Stimulated activated naive CD8-positive, alpha-beta T cell treated with anti-CD3 and anti-CD28 coated beads, Interleukin-15, Interleukin-2, amounts not matched to agents 100 ng/mL and 50 ng/mL, for 24 hours (primary cell): ENCODE measurements at regions not wholly inside any gene's neighbourhood (a gene's known extent, or its start where the extent isn't known, plus 50 kb on each side); places are given as distances from the start of the nearest gene placed in this dataset.
"Not testable (repeated sequence)": the region's sequence is repeated elsewhere in the genome, so short reads cannot be mapped to it uniquely, and the experiment has no call there.

Experiments
- H3K27ac Mint-ChIP-seq: one replicate; pipeline ENCODE4 v1.8.0; 2021; ENCODE audit warnings: mild to moderate bottlenecking, mixed read lengths
- H3K27me3 Mint-ChIP-seq: one replicate; pipeline ENCODE4 v1.8.0; 2021; ENCODE audit warnings: mixed read lengths
- H3K36me3 Mint-ChIP-seq: one replicate; pipeline ENCODE4 v1.8.0; 2021; ENCODE audit warnings: low read depth, mixed read lengths
- H3K4me1 Mint-ChIP-seq: one replicate; pipeline ENCODE4 v1.8.0; 2021; ENCODE audit warnings: low read depth, mixed read lengths
- H3K4me3 Mint-ChIP-seq: one replicate; pipeline ENCODE4 v1.8.0; 2021; ENCODE audit warnings: mild to moderate bottlenecking, mixed read lengths
- H3K9me3 Mint-ChIP-seq: one replicate; pipeline ENCODE4 v1.8.0; 2021; ENCODE audit warnings: mixed read lengths

GRCh38 chr7:46755120-46756034, 826.5 kb downstream of the TNS3 start:
- H3K9me3 Mint-ChIP-seq = no peaks in the 10 kb centered on the region
- H3K36me3 Mint-ChIP-seq = no peaks in the 10 kb centered on the region
- H3K4me3 Mint-ChIP-seq = no peak overlapping the region
- H3K27me3 Mint-ChIP-seq = no peaks in the 10 kb centered on the region
- no peak overlapping the region for H3K27ac Mint-ChIP-seq
- no peaks in the 10 kb centered on the region for H3K4me1 Mint-ChIP-seq

GRCh38 chr7:46754140-46754720, 827.7 kb downstream of the TNS3 start:
- Mint-ChIP-seq H3K4me1 (no peaks in the 10 kb centered on the region), H3K36me3 (no peaks in the 10 kb centered on the region), H3K4me3 (no peak overlapping the region), H3K27me3 (no peaks in the 10 kb centered on the region), H3K9me3 (no peaks in the 10 kb centered on the region), H3K27ac (no peak overlapping the region)

GRCh38 chr7:46753662-46754061, 828.2 kb downstream of the TNS3 start:
- Mint-ChIP-seq H3K36me3 (no peaks in the 10 kb centered on the region), H3K4me1 (no peaks in the 10 kb centered on the region), H3K9me3 (no peaks in the 10 kb centered on the region), H3K27ac (no peak overlapping the region), H3K27me3 (no peaks in the 10 kb centered on the region), H3K4me3 (no peak overlapping the region)

GRCh38 chr7:46752881-46753366, 829.0 kb downstream of the TNS3 start:
- Mint-ChIP-seq H3K27ac (no peak overlapping the region), H3K36me3 (no peaks in the 10 kb centered on the region), H3K9me3 (no peaks in the 10 kb centered on the region), H3K27me3 (no peaks in the 10 kb centered on the region), H3K4me1 (no peaks in the 10 kb centered on the region), H3K4me3 (no peak overlapping the region)

GRCh38 chr7:46751927-46752723, 829.8 kb downstream of the TNS3 start:
- not testable (repeated sequence) for H3K9me3 Mint-ChIP-seq, H3K4me1 Mint-ChIP-seq, H3K4me3 Mint-ChIP-seq, H3K27me3 Mint-ChIP-seq, H3K36me3 Mint-ChIP-seq, H3K27ac Mint-ChIP-seq

- no peak overlapping the region for H3K27ac Mint-ChIP-seq
- no peaks in the 10 kb centered on the region for H3K9me3 Mint-ChIP-seq
- no peaks in the 10 kb centered on the region for H3K27me3 Mint-ChIP-seq
- no peaks in the 10 kb centered on the region for H3K4me1 Mint-ChIP-seq
- no peaks in the 10 kb centered on the region for H3K36me3 Mint-ChIP-seq
- no peak overlapping the region for H3K4me3 Mint-ChIP-seq
These were observed 830.4 kb upstream of the IGFBP3 start for GRCh38 chr7:46751471-46751870.

GRCh38 chr7:46750321-46750865, 829.3 kb upstream of the IGFBP3 start:
- Mint-ChIP-seq H3K9me3 (no peaks in the 10 kb centered on the region), H3K27ac (no peak overlapping the region), H3K4me1 (no peaks in the 10 kb centered on the region), H3K4me3 (no peak overlapping the region), H3K36me3 (no peaks in the 10 kb centered on the region), H3K27me3 (no peaks in the 10 kb centered on the region)

GRCh38 chr7:46747869-46748576, 827.0 kb upstream of the IGFBP3 start:
- H3K36me3 Mint-ChIP-seq = no peaks in the 10 kb centered on the region

GRCh38 chr7:46746695-46747687, 825.9 kb upstream of the IGFBP3 start:
- Mint-ChIP-seq H3K36me3 (no peaks in the 10 kb centered on the region), H3K27me3 (no peaks in the 10 kb centered on the region), H3K4me1 (no peaks in the 10 kb centered on the region), H3K4me3 (no peak overlapping the region), H3K9me3 (no peaks in the 10 kb centered on the region), H3K27ac (no peak overlapping the region)

More at GRCh38 chr7:46747869-46748576, 827.0 kb upstream of the IGFBP3 start:
- H3K27me3 Mint-ChIP-seq = no peaks in the 10 kb centered on the region
- no peak overlapping the region for H3K27ac Mint-ChIP-seq
- H3K4me3 Mint-ChIP-seq = no peak overlapping the region
- H3K9me3 Mint-ChIP-seq = no peaks in the 10 kb centered on the region
- no peaks in the 10 kb centered on the region for H3K4me1 Mint-ChIP-seq

GRCh38 chr7:46745707-46746090, 824.6 kb upstream of the IGFBP3 start:
- no peak overlapping the region for H3K27ac Mint-ChIP-seq
- H3K4me3 Mint-ChIP-seq = no peak overlapping the region
- H3K4me1 Mint-ChIP-seq = no peaks in the 10 kb centered on the region
- H3K27me3 Mint-ChIP-seq = no peaks in the 10 kb centered on the region
- H3K36me3 Mint-ChIP-seq = no peaks in the 10 kb centered on the region
- H3K9me3 Mint-ChIP-seq = no peaks in the 10 kb centered on the region

GRCh38 chr7:46744957-46745706, 824.1 kb upstream of the IGFBP3 start:
- Mint-ChIP-seq H3K9me3 (no peaks in the 10 kb centered on the region), H3K36me3 (no peaks in the 10 kb centered on the region), H3K4me1 (no peaks in the 10 kb centered on the region), H3K27ac (no peak overlapping the region), H3K27me3 (no peaks in the 10 kb centered on the region), H3K4me3 (no peak overlapping the region)

GRCh38 chr7:46742601-46743000, 821.5 kb upstream of the IGFBP3 start:
- no peak overlapping the region for H3K4me3 Mint-ChIP-seq
- H3K27me3 Mint-ChIP-seq = no peaks in the 10 kb centered on the region
- H3K9me3 Mint-ChIP-seq = no peaks in the 10 kb centered on the region
- H3K36me3 Mint-ChIP-seq = no peaks in the 10 kb centered on the region
- H3K27ac Mint-ChIP-seq = no peak overlapping the region
- H3K4me1 Mint-ChIP-seq = no peaks in the 10 kb centered on the region

- Mint-ChIP-seq H3K36me3 (no peaks in the 10 kb centered on the region), H3K4me1 (no peaks in the 10 kb centered on the region), H3K27ac (no peak overlapping the region), H3K27me3 (no peaks in the 10 kb centered on the region), H3K9me3 (no peaks in the 10 kb centered on the region), H3K4me3 (no peak overlapping the region)
These were observed 821.0 kb upstream of the IGFBP3 start for GRCh38 chr7:46741938-46742540.
